GM19452 (cell line): ENCODE measurements at regions not wholly inside any gene's neighbourhood (a gene's known extent, or its start where the extent isn't known, plus 50 kb on each side); places are given as distances from the start of the nearest gene placed in this dataset.

ENCODE experiments used
- ATAC-seq: cut with Tn5 transposase; IDR thresholded peaks from one replicate; pipeline ENCODE4 v1.9.1; 2021; ENCODE audit not compliant: unreplicated experiment

- ATAC-seq = no peak
These were observed 316.5 kb downstream of the WDR11 start for GRCh38 chr10:121167534-121168243.

GRCh38 chr10:121168545-121169216 is 317.5 kb downstream of the WDR11 start:
- no peak for ATAC-seq

GRCh38 chr10:121169406-121169805 is 318.2 kb downstream of the WDR11 start:
- ATAC-seq = no peak

- ATAC-seq = no peak
These were observed 320.9 kb downstream of the WDR11 start for GRCh38 chr10:121171825-121172787.

- no peak for ATAC-seq
These were observed 327.8 kb downstream of the WDR11 start for GRCh38 chr10:121179006-121179405.

GRCh38 chr10:121182219-121182618 is 331.1 kb downstream of the WDR11 start:
- no peak for ATAC-seq

- no peak for ATAC-seq
These were observed 332.1 kb downstream of the WDR11 start for GRCh38 chr10:121183236-121183635.

- no peak for ATAC-seq
These were observed 332.5 kb downstream of the WDR11 start for GRCh38 chr10:121183707-121184106.

- ATAC-seq = no peak
These were observed 334.8 kb downstream of the WDR11 start for GRCh38 chr10:121185816-121186455.

GRCh38 chr10:121187391-121187790 is 336.2 kb downstream of the WDR11 start:
- no peak for ATAC-seq

- no peak for ATAC-seq
These were observed 336.8 kb downstream of the WDR11 start for GRCh38 chr10:121188005-121188404.

- no peak for ATAC-seq
These were observed 337.9 kb downstream of the WDR11 start for GRCh38 chr10:121189066-121189465.

GRCh38 chr10:121194696-121195523 is 343.7 kb downstream of the WDR11 start:
- ATAC-seq = no peak

- ATAC-seq = no peak
These were observed 344.4 kb downstream of the WDR11 start for GRCh38 chr10:121195524-121195910.

- no peak for ATAC-seq
These were observed 347.9 kb downstream of the WDR11 start for GRCh38 chr10:121199081-121199480.

- ATAC-seq = no peak
These were observed 354.5 kb downstream of the WDR11 start for GRCh38 chr10:121205625-121206024.

- no peak for ATAC-seq
These were observed 360.3 kb downstream of the WDR11 start for GRCh38 chr10:121211446-121211845.

- ATAC-seq = no peak
These were observed 362.3 kb downstream of the WDR11 start for GRCh38 chr10:121213437-121213836.

- no peak for ATAC-seq
These were observed 365.1 kb downstream of the WDR11 start for GRCh38 chr10:121216295-121216694.

- no peak for ATAC-seq
These were observed 365.6 kb downstream of the WDR11 start for GRCh38 chr10:121216721-121217181.
